Neuron (in vitro differentiated cells): ENCODE measurements at regions not wholly inside any gene's neighbourhood (a gene's known extent, or its start where the extent isn't known, plus 50 kb on each side); places are given as distances from the start of the nearest gene placed in this dataset.
A peak's percentile ranks its signal among the peaks of the same experiment; 100 is the strongest.

Experiments used
- H2AFZ ChIP-seq: one replicate; pipeline ENCODE4 v1.6.1; 2013; ENCODE audit warnings: low read depth, mild to moderate bottlenecking, inconsistent platforms, low read length, moderate library complexity
- H3K27me3 ChIP-seq: one replicate; pipeline ENCODE4 v1.6.1; 2013; ENCODE audit warnings: low read length; ENCODE audit not compliant: insufficient read depth
- H3K36me3 ChIP-seq: one replicate; pipeline ENCODE4 v1.6.1; 2013; ENCODE audit warnings: low read length; ENCODE audit not compliant: insufficient read depth
- H3K4me1 ChIP-seq: one replicate; pipeline ENCODE4 v1.6.1; 2013; ENCODE audit warnings: low read length; ENCODE audit not compliant: insufficient read depth
- H3K4me3 ChIP-seq: 2 replicates; pipeline ENCODE4 v1.5.1; 2013; ENCODE audit warnings: mild to moderate bottlenecking, low read length, moderate library complexity
- H3K9me3 ChIP-seq: one replicate; pipeline ENCODE4 v1.6.1; 2013; ENCODE audit warnings: low read length

- no peaks in the 10 kb centered on the region for H3K9me3 ChIP-seq
- no peaks in the 10 kb centered on the region for H3K27me3 ChIP-seq
- H3K4me3 ChIP-seq, result no peak overlapping the region
- H3K4me1 ChIP-seq, result peaks cover 13% of the 10 kb centered on the region
- H2AFZ ChIP-seq, result no peak overlapping the region
- no peaks in the 10 kb centered on the region for H3K36me3 ChIP-seq
These were observed 89.6 kb upstream of the NHSL1 start for GRCh38 chr6:138588805-138589434.

- no peak overlapping the region for H3K4me3 ChIP-seq
- peaks cover 27% of the 10 kb centered on the region for H3K4me1 ChIP-seq
- no peaks in the 10 kb centered on the region for H3K36me3 ChIP-seq
- no peak overlapping the region for H2AFZ ChIP-seq
- H3K27me3 ChIP-seq, result no peaks in the 10 kb centered on the region
- no peaks in the 10 kb centered on the region for H3K9me3 ChIP-seq
These were observed 91.8 kb upstream of the NHSL1 start for GRCh38 chr6:138590796-138591709.

GRCh38 chr6:138592749-138593123 is 93.4 kb upstream of the NHSL1 start:
- Histone ChIP-seq H2AFZ (peak overlapping the region; percentile 0), H3K4me3 (no peak overlapping the region), H3K36me3 (no peaks in the 10 kb centered on the region), H3K9me3 (no peaks in the 10 kb centered on the region), H3K4me1 (peaks cover 28% of the 10 kb centered on the region), H3K27me3 (no peaks in the 10 kb centered on the region)

- Histone ChIP-seq H3K27me3 (no peaks in the 10 kb centered on the region), H3K4me3 (peak overlapping the region; percentile 2), H3K9me3 (no peaks in the 10 kb centered on the region), H2AFZ (peak overlapping the region; percentile 0), H3K4me1 (peaks cover 28% of the 10 kb centered on the region), H3K36me3 (no peaks in the 10 kb centered on the region)
These were observed 94.0 kb upstream of the NHSL1 start for GRCh38 chr6:138593124-138593877.

- no peaks in the 10 kb centered on the region for H3K27me3 ChIP-seq
- H3K36me3 ChIP-seq, result no peaks in the 10 kb centered on the region
- no peak overlapping the region for H2AFZ ChIP-seq
- H3K9me3 ChIP-seq, result no peaks in the 10 kb centered on the region
- H3K4me1 ChIP-seq, result peaks cover 28% of the 10 kb centered on the region
- H3K4me3 ChIP-seq, result no peak overlapping the region
These were observed 94.8 kb upstream of the NHSL1 start for GRCh38 chr6:138593909-138594757.

- Histone ChIP-seq H3K4me1 (peaks cover 28% of the 10 kb centered on the region), H3K27me3 (no peaks in the 10 kb centered on the region), H3K9me3 (no peaks in the 10 kb centered on the region), H3K4me3 (no peak overlapping the region), H3K36me3 (no peaks in the 10 kb centered on the region), H2AFZ (no peak overlapping the region)
These were observed 95.5 kb upstream of the NHSL1 start for GRCh38 chr6:138594758-138595140.

GRCh38 chr6:138596126-138596525 is 96.8 kb upstream of the NHSL1 start:
- no peaks in the 10 kb centered on the region for H3K36me3 ChIP-seq
- peaks cover 28% of the 10 kb centered on the region for H3K4me1 ChIP-seq
- H2AFZ ChIP-seq, result no peak overlapping the region
- H3K27me3 ChIP-seq, result no peaks in the 10 kb centered on the region
- no peak overlapping the region for H3K4me3 ChIP-seq
- H3K9me3 ChIP-seq, result no peaks in the 10 kb centered on the region

- Histone ChIP-seq H2AFZ (no peak overlapping the region), H3K27me3 (no peaks in the 10 kb centered on the region), H3K4me1 (peaks cover 28% of the 10 kb centered on the region), H3K4me3 (no peak overlapping the region), H3K9me3 (no peaks in the 10 kb centered on the region), H3K36me3 (no peaks in the 10 kb centered on the region)
These were observed 97.3 kb upstream of the NHSL1 start for GRCh38 chr6:138596591-138596990.

GRCh38 chr6:138597336-138597735 is 98.0 kb upstream of the NHSL1 start:
- Histone ChIP-seq H3K36me3 (no peaks in the 10 kb centered on the region), H2AFZ (no peak overlapping the region), H3K27me3 (no peaks in the 10 kb centered on the region), H3K4me1 (peaks cover 28% of the 10 kb centered on the region), H3K9me3 (no peaks in the 10 kb centered on the region), H3K4me3 (no peak overlapping the region)

GRCh38 chr6:138598562-138599173 is 99.4 kb upstream of the NHSL1 start:
- H3K4me3 ChIP-seq, result no peak overlapping the region
- H3K9me3 ChIP-seq, result no peaks in the 10 kb centered on the region
- H2AFZ ChIP-seq, result no peak overlapping the region

GRCh38 chr6:138600261-138600660 is 101.0 kb upstream of the NHSL1 start:
- no peaks in the 10 kb centered on the region for H3K36me3 ChIP-seq
- H2AFZ ChIP-seq, result no peak overlapping the region
- no peaks in the 10 kb centered on the region for H3K9me3 ChIP-seq
- H3K27me3 ChIP-seq, result no peaks in the 10 kb centered on the region
- no peak overlapping the region for H3K4me3 ChIP-seq
- peaks cover 6% of the 10 kb centered on the region for H3K4me1 ChIP-seq

More at GRCh38 chr6:138598562-138599173, 99.4 kb upstream of the NHSL1 start:
- H3K36me3 ChIP-seq, result no peaks in the 10 kb centered on the region
- H3K4me1 ChIP-seq, result peaks cover 18% of the 10 kb centered on the region
- no peaks in the 10 kb centered on the region for H3K27me3 ChIP-seq

- H2AFZ ChIP-seq, result no peak overlapping the region
These were observed 101.4 kb upstream of the NHSL1 start for GRCh38 chr6:138600726-138601125.

More at GRCh38 chr6:138600726-138601125, 101.4 kb upstream of the NHSL1 start:
- Histone ChIP-seq H3K36me3 (no peaks in the 10 kb centered on the region), H3K4me3 (no peak overlapping the region), H3K9me3 (no peaks in the 10 kb centered on the region), H3K27me3 (no peaks in the 10 kb centered on the region), H3K4me1 (peaks cover 5% of the 10 kb centered on the region)
